Keratinocyte (primary cell): ENCODE measurements at regions not wholly inside any gene's neighbourhood (a gene's known extent, or its start where the extent isn't known, plus 50 kb on each side); places are given as distances from the start of the nearest gene placed in this dataset.

ENCODE experiments used
- DNase-seq: peaks from one replicate; pipeline ENCODE4 v3.0.0-alpha.2; 2011; ENCODE audit warnings: low read depth, missing footprints, low spot score
- FAIRE-seq: peaks from 2 replicates; lab custom pipeline; 2011; peaks lifted over from hg19 to GRCh38; lab: Jason Lieb, UNC
- H2AFZ ChIP-seq: 2 replicates; pipeline ENCODE4 v1.6.0; 2012; ENCODE audit warnings: low read length, control low read depth, inconsistent platforms; ENCODE audit not compliant: control insufficient read depth
- H3K27ac ChIP-seq: 2 replicates; pipeline ENCODE4 v1.5.1; 2011; ENCODE audit warnings: low read length; ENCODE audit not compliant: control insufficient read depth, insufficient read depth
- H3K27me3 ChIP-seq: 3 replicates; pipeline ENCODE4 v1.6.0; 2011; ENCODE audit warnings: low read length; ENCODE audit not compliant: control insufficient read depth, insufficient read depth; ENCODE audit errors: extremely low read depth
- H3K36me3 ChIP-seq, 2 experiments: 2 replicates in 1 of 2; 3 replicates in 1 of 2; pipeline ENCODE4 v1.5.1; 2011; ENCODE audit warnings: low read length in 2 of 2, mild to moderate bottlenecking in 1 of 2; ENCODE audit not compliant: control insufficient read depth in 2 of 2, insufficient read depth in 2 of 2; ENCODE audit errors: extremely low read depth in 1 of 2
- H3K4me1 ChIP-seq: 3 replicates; pipeline ENCODE4 v1.5.1; 2011; ENCODE audit warnings: low read length; ENCODE audit not compliant: control insufficient read depth, insufficient read depth; ENCODE audit errors: extremely low read depth
- H3K4me2 ChIP-seq: 3 replicates; pipeline ENCODE4 v1.6.0; 2011; ENCODE audit warnings: low read depth, low read length; ENCODE audit not compliant: control insufficient read depth, insufficient read depth; ENCODE audit errors: extremely low read depth
- H3K4me3 ChIP-seq, 3 experiments: fragments of 200-600 bp in 1 of 3; sonication (generic) in 1 of 3; 2 replicates in 2 of 3; 3 replicates in 1 of 3; pipeline ENCODE4 v1.5.1; 2011 to 2016; ENCODE audit warnings: low read length in 3 of 3, mild to moderate bottlenecking in 3 of 3, control low read depth in 2 of 3, inconsistent platforms in 1 of 3, low read depth in 1 of 3, mixed read lengths in 1 of 3, mixed run types in 1 of 3, moderate library complexity in 1 of 3; ENCODE audit not compliant: control insufficient read depth in 2 of 3, insufficient read depth in 2 of 3; ENCODE audit errors: extremely low read depth in 1 of 3
- H3K79me2 ChIP-seq: 2 replicates; pipeline ENCODE4 v1.6.0; 2012; ENCODE audit warnings: low read length; ENCODE audit not compliant: control insufficient read depth, insufficient read depth
- H3K9ac ChIP-seq: 3 replicates; pipeline ENCODE4 v1.6.0; 2011; ENCODE audit warnings: low read length; ENCODE audit not compliant: control insufficient read depth, insufficient read depth; ENCODE audit errors: extremely low read depth
- H3K9me1 ChIP-seq: 3 replicates; pipeline ENCODE4 v1.6.0; 2011; ENCODE audit warnings: low read length; ENCODE audit not compliant: control insufficient read depth, insufficient read depth; ENCODE audit errors: extremely low read depth
- H3K9me3 ChIP-seq: 2 replicates; pipeline ENCODE4 v1.5.1; 2012; ENCODE audit warnings: low read depth, low read length; ENCODE audit not compliant: control insufficient read depth
- H4K20me1 ChIP-seq: 3 replicates; pipeline ENCODE4 v1.6.0; 2011; ENCODE audit warnings: low read length; ENCODE audit not compliant: control insufficient read depth, insufficient read depth; ENCODE audit errors: extremely low read depth
- CTCF ChIP-seq, 3 experiments: IDR thresholded peaks in 1 of 3; conservative IDR thresholded peaks in 1 of 3; optimal IDR thresholded peaks in 1 of 3; 2 replicates in 2 of 3; 3 replicates in 1 of 3; pipeline versions ENCODE3 to v1.5.1; 2011; ENCODE audit warnings: low read length in 3 of 3, mild to moderate bottlenecking in 3 of 3, moderate library complexity in 2 of 3, control low read depth in 1 of 3, inconsistent platforms in 1 of 3; ENCODE audit not compliant: insufficient read depth in 2 of 3; ENCODE audit errors: extremely low read depth in 1 of 3
- EZH2 ChIP-seq: IDR thresholded peaks from one replicate; pipeline ENCODE4 v1.6.1; 2012; ENCODE audit warnings: inconsistent platforms, mild to moderate bottlenecking, low read length, moderate library complexity
- dilution Hi-C: fragments of 300-500 bp; cut with MboI; formaldehyde crosslinking; loops from one replicate; pipeline ENCODE4 v1.7.0; 2020; ENCODE audit warnings: low sequenced_read_pairs; ENCODE audit not compliant: extremely low pct_ligation_motif_present

GRCh38 chr4:54898656-54899340 lies 226.6 kb downstream of the KDR start:
- no peaks in the 10 kb centered on the region for H3K79me2 ChIP-seq
- FAIRE-seq (peak; percentile 9), DNase-seq (no peak)
- H3K4me1 ChIP-seq, result peaks cover 14% of the 10 kb centered on the region
- TF ChIP-seq EZH2 (no peak), CTCF (optimal IDR thresholded peaks at IDR 0.05 in 1 of 3, IDR thresholded peaks at IDR 0.05 in 1 of 3, conservative IDR thresholded peaks at IDR 0.05 in 1 of 3; ENCODE audit: extremely low read depth in 1 of 3, insufficient read depth in 2 of 3, low read length in 3 of 3) (no peak)
- H3K27me3 ChIP-seq, result no peaks in the 10 kb centered on the region
- no peaks in the 10 kb centered on the region for H3K9me3 ChIP-seq
- H3K9me1 ChIP-seq, result no peaks in the 10 kb centered on the region
- no peak overlapping the region for H3K27ac ChIP-seq
- no peaks in the 10 kb centered on the region for H3K36me3 ChIP-seq
- no peak overlapping the region for H2AFZ ChIP-seq
- no peak overlapping the region for H3K9ac ChIP-seq
- dilution Hi-C loops, result no loop called here
- H3K4me3 ChIP-seq, result no peak overlapping the region
- no peaks in the 10 kb centered on the region for H4K20me1 ChIP-seq
- H3K4me2 ChIP-seq, result no peak overlapping the region

GRCh38 chr4:54898056-54898562 lies 227.3 kb downstream of the KDR start:
- Histone ChIP-seq H3K27me3 (no peaks in the 10 kb centered on the region), H3K4me2 (no peak overlapping the region), H3K9ac (no peak overlapping the region), H2AFZ (no peak overlapping the region), H3K27ac (no peak overlapping the region), H3K4me1 (peaks cover 13% of the 10 kb centered on the region), H3K36me3 (no peaks in the 10 kb centered on the region), H4K20me1 (no peaks in the 10 kb centered on the region), H3K9me3 (no peaks in the 10 kb centered on the region), H3K4me3 (no peak overlapping the region), H3K79me2 (no peaks in the 10 kb centered on the region), H3K9me1 (no peaks in the 10 kb centered on the region)
- no peak for DNase-seq
- FAIRE-seq, result no peak
- dilution Hi-C loops, result no loop called here
- TF ChIP-seq CTCF (optimal IDR thresholded peaks at IDR 0.05 in 1 of 3, IDR thresholded peaks at IDR 0.05 in 1 of 3, conservative IDR thresholded peaks at IDR 0.05 in 1 of 3; ENCODE audit: extremely low read depth in 1 of 3, insufficient read depth in 2 of 3, low read length in 3 of 3) (no peak), EZH2 (no peak)
